ENCODE measurements at regions not wholly inside any gene's neighbourhood (a gene's known extent, or its start where the extent isn't known, plus 50 kb on each side); places are given as distances from the start of the nearest gene placed in this dataset.

DNA sequence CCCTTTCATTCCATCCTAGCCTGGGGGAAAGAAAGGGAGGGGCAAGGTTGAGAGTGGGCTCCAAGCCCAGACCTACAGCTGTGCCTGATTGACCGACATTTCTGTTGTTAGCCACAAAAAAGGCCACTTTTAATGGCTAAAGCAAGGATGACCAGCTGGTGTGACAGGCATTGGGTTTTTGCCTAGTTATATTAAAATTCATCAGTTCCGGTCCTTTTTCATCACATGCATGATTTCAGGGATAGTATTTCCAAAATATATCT lies 192.3 kb downstream of the ZNF326 start:
- H3K27me3 ChIP-seq (ENCODE audit: control insufficient read depth, insufficient read depth, low read length): no peaks in the 10 kb centered on the region
- H3K9me3 Mint-ChIP-seq: peaks cover 0 to 2% of the 10 kb centered on the region in 2 donors
- no peak overlapping the region for H3K4me3 ChIP-seq (ENCODE audit: low read length)
- peaks cover 0 to 7% of the 10 kb centered on the region in 2 donors for H3K27me3 Mint-ChIP-seq (ENCODE audit: low read depth in 2 of 2)
- H3K9me3 ChIP-seq (ENCODE audit: control insufficient read depth, insufficient read depth, low read length): no peaks in the 10 kb centered on the region
- H3K36me3 Mint-ChIP-seq: no peaks in the 10 kb centered on the region
- intact Hi-C loops (cut with micrococcal nuclease): no loop called here
- no peaks in the 10 kb centered on the region for H3K4me1 Mint-ChIP-seq
- no peak overlapping the region for H3K27ac ChIP-seq (ENCODE audit: low read length)
- WGBS (ENCODE audit: insufficient coverage): 82% methylated on average over 1 of the region's 2 CpGs
- H3K4me3 Mint-ChIP-seq: no peak overlapping the region
- TF ChIP-seq, protein P1, sequence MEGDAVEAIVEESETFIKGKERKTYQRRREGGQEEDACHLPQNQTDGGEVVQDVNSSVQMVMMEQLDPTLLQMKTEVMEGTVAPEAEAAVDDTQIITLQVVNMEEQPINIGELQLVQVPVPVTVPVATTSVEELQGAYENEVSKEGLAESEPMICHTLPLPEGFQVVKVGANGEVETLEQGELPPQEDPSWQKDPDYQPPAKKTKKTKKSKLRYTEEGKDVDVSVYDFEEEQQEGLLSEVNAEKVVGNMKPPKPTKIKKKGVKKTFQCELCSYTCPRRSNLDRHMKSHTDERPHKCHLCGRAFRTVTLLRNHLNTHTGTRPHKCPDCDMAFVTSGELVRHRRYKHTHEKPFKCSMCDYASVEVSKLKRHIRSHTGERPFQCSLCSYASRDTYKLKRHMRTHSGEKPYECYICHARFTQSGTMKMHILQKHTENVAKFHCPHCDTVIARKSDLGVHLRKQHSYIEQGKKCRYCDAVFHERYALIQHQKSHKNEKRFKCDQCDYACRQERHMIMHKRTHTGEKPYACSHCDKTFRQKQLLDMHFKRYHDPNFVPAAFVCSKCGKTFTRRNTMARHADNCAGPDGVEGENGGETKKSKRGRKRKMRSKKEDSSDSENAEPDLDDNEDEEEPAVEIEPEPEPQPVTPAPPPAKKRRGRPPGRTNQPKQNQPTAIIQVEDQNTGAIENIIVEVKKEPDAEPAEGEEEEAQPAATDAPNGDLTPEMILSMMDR (IDR thresholded peaks at IDR 0.05): no peak
- no peaks in the 10 kb centered on the region for H3K36me3 ChIP-seq (ENCODE audit: control insufficient read depth, insufficient read depth, low read length)
- no peak for ATAC-seq
- no peaks in the 10 kb centered on the region for H3K4me1 ChIP-seq (ENCODE audit: control insufficient read depth, insufficient read depth, low read length)
- DNase-seq: no peak
- H3K27ac Mint-ChIP-seq: no peak overlapping the region

- H3K4me3 Mint-ChIP-seq: no peak overlapping the region
- H3K4me3 ChIP-seq (ENCODE audit: low read length): no peak overlapping the region
- intact Hi-C loops (cut with micrococcal nuclease): no loop called here
- no peaks in the 10 kb centered on the region for H3K4me1 ChIP-seq (ENCODE audit: control insufficient read depth, insufficient read depth, low read length)
- H3K27ac ChIP-seq (ENCODE audit: low read length): no peak overlapping the region
- H3K9me3 Mint-ChIP-seq: peaks cover 0 to 2% of the 10 kb centered on the region in 2 donors
- H3K27ac Mint-ChIP-seq: no peak overlapping the region
- TF ChIP-seq, protein P1 (IDR thresholded peaks at IDR 0.05): no peak
- WGBS (ENCODE audit: insufficient coverage): 70% methylated on average over 5 of the region's 7 CpGs
- H3K9me3 ChIP-seq (ENCODE audit: control insufficient read depth, insufficient read depth, low read length): no peaks in the 10 kb centered on the region
- DNase-seq: no peak
- no peak for ATAC-seq
- no peaks in the 10 kb centered on the region for H3K4me1 Mint-ChIP-seq
- H3K27me3 Mint-ChIP-seq (ENCODE audit: low read depth in 2 of 2): peaks cover 0 to 7% of the 10 kb centered on the region in 2 donors
- H3K27me3 ChIP-seq (ENCODE audit: control insufficient read depth, insufficient read depth, low read length): no peaks in the 10 kb centered on the region
- H3K36me3 ChIP-seq (ENCODE audit: control insufficient read depth, insufficient read depth, low read length): no peaks in the 10 kb centered on the region
- H3K36me3 Mint-ChIP-seq: no peaks in the 10 kb centered on the region
Observed at GRCh38 chr1:90186506-90187322, 191.8 kb downstream of the ZNF326 start.

DNA sequence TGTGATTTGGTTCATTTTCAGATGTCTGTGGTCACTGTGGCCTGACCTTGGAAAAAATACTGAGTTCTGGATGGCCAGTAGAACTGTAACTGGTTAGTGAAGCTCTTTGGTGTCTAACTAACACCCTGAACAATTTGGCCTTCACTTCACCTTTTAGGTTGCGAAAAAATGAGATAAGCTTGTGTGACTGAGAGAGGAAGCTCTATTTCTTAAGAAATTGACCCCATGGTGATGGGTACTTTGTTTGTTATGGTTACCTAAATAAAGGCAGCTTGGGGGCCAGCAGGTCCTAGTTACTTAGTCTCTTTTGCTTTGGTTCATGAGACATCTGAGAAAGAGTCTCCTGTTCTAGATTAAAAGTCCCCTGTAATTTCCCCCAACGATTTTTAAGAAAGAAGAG lies 181.6 kb downstream of the ZNF326 start:
- Histone ChIP-seq H3K27me3 (ENCODE audit: control insufficient read depth, insufficient read depth, low read length) (no peaks in the 10 kb centered on the region), H3K4me1 (ENCODE audit: control insufficient read depth, insufficient read depth, low read length) (no peaks in the 10 kb centered on the region), H3K36me3 (ENCODE audit: control insufficient read depth, insufficient read depth, low read length) (no peaks in the 10 kb centered on the region), H3K9me3 (ENCODE audit: control insufficient read depth, insufficient read depth, low read length) (no peaks in the 10 kb centered on the region), H3K4me3 (ENCODE audit: low read length) (no peak overlapping the region), H3K27ac (ENCODE audit: low read length) (no peak overlapping the region)
- TF ChIP-seq, protein P1 (IDR thresholded peaks at IDR 0.05): no peak
- intact Hi-C loops (cut with micrococcal nuclease): no loop called here
- Mint-ChIP-seq H3K9me3 (peaks cover 0 to 2% of the 10 kb centered on the region in 2 donors), H3K4me3 (no peak overlapping the region), H3K4me1 (no peaks in the 10 kb centered on the region), H3K27me3 (ENCODE audit: low read depth in 2 of 2) (peaks cover 4% of the 10 kb centered on the region in 2 donors), H3K36me3 (no peaks in the 10 kb centered on the region), H3K27ac (no peak overlapping the region)
- DNase-seq: no peak
- ATAC-seq: no peak
- WGBS (ENCODE audit: insufficient coverage): 43% methylated on average over 1 of the region's 2 CpGs

Data from natural killer cell (primary cell).